Tibial artery (tissue), 4 donors: ENCODE measurements at regions not wholly inside any gene's neighbourhood (a gene's known extent, or its start where the extent isn't known, plus 50 kb on each side); places are given as distances from the start of the nearest gene placed in this dataset.

Experiments used
- DNase-seq, 2 donors: peaks; one replicate each; pipeline ENCODE4 v3.0.0-alpha.2; 2019
- H3K27ac ChIP-seq, 2 donors: fragments of 200-600 bp; sonication (generic) in 1 of 2; 1 replicate in 1 of 2; 2 replicates in 1 of 2; pipeline ENCODE4 v1.5.1; 2018 to 2019; ENCODE audit warnings: mild to moderate bottlenecking in 1 of 2
- H3K27me3 ChIP-seq, 2 donors: fragments of 200-600 bp; sonication (generic) in 1 of 2; one replicate each; pipeline versions ENCODE4 v1.5.1 to v1.6.0; 2016 to 2019
- H3K36me3 ChIP-seq, 3 donors: fragments of 200-600 bp; sonication (generic) in 2 of 3; one replicate each; pipeline ENCODE4 v1.5.1; 2016 to 2019; ENCODE audit warnings: mild to moderate bottlenecking in 2 of 3
- H3K4me1 ChIP-seq, 4 donors: fragments of 200-600 bp; sonication (generic) in 2 of 4; 1 replicate in 3 of 4; 2 replicates in 1 of 4; pipeline ENCODE4 v1.5.1; 2016 to 2019
- H3K4me3 ChIP-seq, 2 donors: fragments of 200-600 bp; sonication (generic) in 1 of 2; 1 replicate in 1 of 2; 2 replicates in 1 of 2; pipeline ENCODE4 v1.5.1; 2018 to 2019; ENCODE audit warnings: mild to moderate bottlenecking in 2 of 2
- H3K9me3 ChIP-seq, 3 donors: fragments of 200-600 bp; sonication (generic) in 1 of 3; one replicate each; pipeline ENCODE4 v1.5.1; 2016 to 2019
- CTCF ChIP-seq, 2 experiments: fragments of 200-600 bp in 1 of 2; fragments of 450-650 bp in 1 of 2; IDR thresholded peaks; one replicate each; pipeline ENCODE4 v1.5.1; 2017 to 2019; ENCODE audit warnings: antibody characterized with exemption in 2 of 2, mild to moderate bottlenecking in 1 of 2, moderate library complexity in 1 of 2
- intact Hi-C: fragments of 100-400 bp; cut with DNase I; formaldehyde crosslinking; loops from one replicate; pipeline ENCODE4 v1.15.0; 2023; ENCODE audit warnings: low total_unique reads

- Histone ChIP-seq H3K27me3 (no peaks in the 10 kb centered on the region), H3K4me3 (no peak overlapping the region), H3K4me1 (peaks cover 0 to 18% (median 5%) of the 10 kb centered on the region in 4 donors), H3K27ac (peak overlapping the region in 1 of 2 donors; percentile 4), H3K9me3 (no peaks in the 10 kb centered on the region), H3K36me3 (no peaks in the 10 kb centered on the region)
- TF ChIP-seq CTCF (IDR thresholded peaks at IDR 0.05): no peak
- DNase-seq: no peak
- intact Hi-C loops: no loop called here
These were observed 320.2 kb upstream of the ARGLU1 start for GRCh38 chr13:106888148-106888547.

GRCh38 chr13:106887686-106888085, 319.7 kb upstream of the ARGLU1 start:
- H3K27ac ChIP-seq: peak overlapping the region in 1 of 2 donors; percentile 4
- H3K27me3 ChIP-seq: no peaks in the 10 kb centered on the region
- no peak for DNase-seq
- H3K4me3 ChIP-seq: no peak overlapping the region
- intact Hi-C loops: no loop called here
- no peaks in the 10 kb centered on the region for H3K9me3 ChIP-seq
- H3K36me3 ChIP-seq: no peaks in the 10 kb centered on the region
- TF ChIP-seq CTCF (IDR thresholded peaks at IDR 0.05): no peak
- H3K4me1 ChIP-seq: peaks cover 0 to 22% (median 5%) of the 10 kb centered on the region in 4 donors

GRCh38 chr13:106883976-106884375, 316.0 kb upstream of the ARGLU1 start:
- H3K36me3 ChIP-seq: no peaks in the 10 kb centered on the region
- H3K27me3 ChIP-seq: no peaks in the 10 kb centered on the region
- no peak for DNase-seq
- H3K4me1 ChIP-seq: peaks cover 0 to 41% (median 12%) of the 10 kb centered on the region in 4 donors
- no peak overlapping the region for H3K27ac ChIP-seq
- intact Hi-C loops: no loop called here
- no peak overlapping the region for H3K4me3 ChIP-seq
- H3K9me3 ChIP-seq: no peaks in the 10 kb centered on the region
- no peak for TF ChIP-seq CTCF (IDR thresholded peaks at IDR 0.05)

GRCh38 chr13:106882246-106882645, 314.3 kb upstream of the ARGLU1 start:
- no peak for TF ChIP-seq CTCF (IDR thresholded peaks at IDR 0.05)
- no peaks in the 10 kb centered on the region for H3K36me3 ChIP-seq
- H3K9me3 ChIP-seq: no peaks in the 10 kb centered on the region
- H3K27me3 ChIP-seq: no peaks in the 10 kb centered on the region
- peak overlapping the region; percentile 64 to 67 for H3K27ac ChIP-seq
- H3K4me1 ChIP-seq: peaks cover 0 to 33% (median 9%) of the 10 kb centered on the region in 4 donors
- DNase-seq: no peak
- no peak overlapping the region for H3K4me3 ChIP-seq
- intact Hi-C loops: no loop called here

GRCh38 chr13:106879806-106880205, 311.9 kb upstream of the ARGLU1 start:
- Histone ChIP-seq H3K36me3 (no peaks in the 10 kb centered on the region), H3K27me3 (no peaks in the 10 kb centered on the region), H3K4me1 (peaks cover 0 to 27% (median 7%) of the 10 kb centered on the region in 4 donors), H3K4me3 (no peak overlapping the region), H3K27ac (no peak overlapping the region), H3K9me3 (no peaks in the 10 kb centered on the region)
- no peak for TF ChIP-seq CTCF (IDR thresholded peaks at IDR 0.05)
- no peak for DNase-seq
- intact Hi-C loops: no loop called here

GRCh38 chr13:106874323-106874722, 306.4 kb upstream of the ARGLU1 start:
- no peak for DNase-seq
- no peak for TF ChIP-seq CTCF (IDR thresholded peaks at IDR 0.05)
- Histone ChIP-seq H3K27me3 (no peaks in the 10 kb centered on the region), H3K36me3 (no peaks in the 10 kb centered on the region), H3K4me1 (no peaks in the 10 kb centered on the region), H3K27ac (no peak overlapping the region), H3K9me3 (no peaks in the 10 kb centered on the region), H3K4me3 (no peak overlapping the region)
- intact Hi-C loops: no loop called here
